Activated CD4-positive, alpha-beta T cell treated with anti-CD3 and anti-CD28 coated beads for 48 hours (primary cell): ENCODE measurements at regions not wholly inside any gene's neighbourhood (a gene's known extent, or its start where the extent isn't known, plus 50 kb on each side); places are given as distances from the start of the nearest gene placed in this dataset.
"Not testable (repeated sequence)": the region's sequence is repeated elsewhere in the genome, so short reads cannot be mapped to it uniquely, and the experiment has no call there.

Source experiments
- DNase-seq: peaks from one replicate; pipeline ENCODE4 v3.0.0-alpha.2; 2020

DNA sequence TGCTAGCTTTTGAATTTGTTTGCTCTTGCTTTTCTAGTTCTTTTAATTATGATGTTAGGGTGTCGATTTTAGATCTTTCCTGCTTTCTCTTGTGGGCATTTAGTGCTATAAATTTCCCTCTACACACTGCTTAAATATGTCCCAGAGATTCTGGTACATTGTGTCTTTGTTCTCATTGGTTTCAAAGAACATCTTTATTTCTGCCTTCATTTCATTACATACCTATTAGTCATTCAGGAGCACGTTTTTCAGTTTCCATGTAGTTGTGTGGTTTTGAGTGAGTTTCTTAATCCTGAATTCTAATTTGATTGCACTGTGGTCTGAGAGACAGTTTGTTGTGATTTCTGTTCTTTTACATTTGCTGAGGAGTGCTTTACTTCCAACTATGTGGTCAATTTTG lies 51.2 kb upstream of the MB21D2 start:
- DNase-seq = not testable (repeated sequence)

DNA sequence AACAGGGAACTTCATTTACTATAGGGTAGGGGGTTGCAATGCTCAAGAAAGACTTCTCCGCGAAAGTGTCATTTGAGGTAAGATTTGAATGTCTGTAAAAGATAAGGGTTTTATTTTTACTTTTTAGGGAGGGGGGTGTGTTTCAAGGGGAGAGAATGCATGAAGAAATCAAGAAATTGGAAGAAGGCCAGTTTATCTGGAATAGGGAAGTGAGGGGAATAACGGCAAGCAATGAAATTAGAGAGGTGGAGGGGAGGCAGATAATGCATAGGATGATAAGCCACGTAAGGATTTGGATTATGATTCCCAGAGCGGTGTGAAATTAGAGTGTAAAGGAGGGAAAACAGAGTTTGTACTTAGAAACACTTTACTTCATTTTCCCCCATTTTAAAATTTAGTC lies 63.0 kb upstream of the MB21D2 start:
- no peak for DNase-seq

DNA sequence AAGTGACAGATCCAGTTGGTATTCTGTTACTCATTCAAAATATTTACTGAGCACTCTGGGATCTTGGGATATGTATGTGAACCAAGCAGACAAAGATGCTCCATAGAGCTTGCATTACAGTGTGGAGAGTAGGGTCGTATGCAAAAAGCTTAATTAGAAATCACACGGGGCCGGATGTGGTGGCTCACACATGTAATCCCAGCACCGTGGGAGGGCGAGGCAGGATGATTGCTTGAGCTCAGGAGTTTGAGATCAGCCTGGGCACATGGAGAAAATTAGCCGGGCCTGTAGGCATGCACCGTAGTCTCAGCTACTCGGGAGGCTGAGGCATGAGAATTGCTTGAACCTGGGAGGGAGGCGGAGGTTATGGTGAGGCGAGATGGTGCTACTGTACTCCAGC lies 68.7 kb upstream of the MB21D2 start:
- DNase-seq = no peak

DNA sequence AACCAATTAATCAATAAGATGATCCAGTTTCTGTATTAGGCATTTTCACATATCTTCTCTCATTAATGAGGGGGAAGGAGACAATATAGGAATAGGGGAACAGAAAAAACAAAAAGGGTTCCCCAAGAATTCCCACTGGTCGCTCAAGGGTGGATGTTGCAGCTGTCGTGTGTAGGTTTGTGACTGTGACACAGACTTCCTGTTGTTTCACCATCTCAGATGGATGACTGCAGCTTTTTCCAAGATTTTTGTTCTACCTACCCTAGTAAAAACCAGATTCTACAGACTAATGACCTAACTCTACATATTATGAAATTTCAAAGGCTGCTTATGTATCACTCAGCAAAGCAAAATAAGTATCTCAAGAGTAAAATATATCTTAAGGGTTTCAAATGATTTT lies 73.7 kb upstream of the MB21D2 start:
- DNase-seq = no peak

DNA sequence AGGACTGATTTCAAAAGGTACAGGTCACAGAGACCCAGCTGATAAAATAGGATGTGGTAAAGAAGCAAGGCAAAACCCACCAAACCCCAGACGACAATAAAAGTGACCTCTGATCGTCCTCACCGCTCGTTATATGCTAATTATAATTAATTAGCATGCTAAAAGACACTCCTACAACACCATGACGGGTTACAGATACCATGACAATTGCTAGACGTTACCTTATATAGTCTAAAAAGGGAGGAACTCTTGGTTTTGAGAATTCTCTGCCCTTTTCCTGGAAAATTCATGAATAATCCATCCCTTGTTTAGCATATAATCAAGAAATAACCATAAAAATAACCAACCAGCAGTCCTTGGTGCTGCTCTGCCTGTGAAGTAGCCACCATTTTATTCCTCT lies 74.7 kb upstream of the MB21D2 start:
- no peak for DNase-seq

DNA sequence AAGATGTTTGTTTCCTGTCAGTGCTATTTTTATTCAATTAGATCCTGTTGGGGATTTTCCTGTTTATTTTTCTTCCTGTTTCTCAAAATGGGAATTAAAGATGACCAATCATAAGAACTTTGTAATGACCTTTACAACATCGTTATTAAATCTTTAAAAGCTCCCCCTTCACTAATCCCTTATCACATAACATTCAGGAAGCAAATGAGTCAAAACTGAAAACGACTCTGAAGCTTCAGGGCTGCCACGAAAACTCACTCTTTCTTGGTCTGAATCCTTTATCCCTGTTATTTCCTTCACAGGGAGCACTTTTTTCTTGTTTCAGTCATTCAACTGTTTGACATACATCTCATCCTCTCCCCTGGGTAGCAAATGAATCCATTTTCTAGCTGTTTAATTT lies 75.8 kb upstream of the MB21D2 start:
- DNase-seq = no peak

DNA sequence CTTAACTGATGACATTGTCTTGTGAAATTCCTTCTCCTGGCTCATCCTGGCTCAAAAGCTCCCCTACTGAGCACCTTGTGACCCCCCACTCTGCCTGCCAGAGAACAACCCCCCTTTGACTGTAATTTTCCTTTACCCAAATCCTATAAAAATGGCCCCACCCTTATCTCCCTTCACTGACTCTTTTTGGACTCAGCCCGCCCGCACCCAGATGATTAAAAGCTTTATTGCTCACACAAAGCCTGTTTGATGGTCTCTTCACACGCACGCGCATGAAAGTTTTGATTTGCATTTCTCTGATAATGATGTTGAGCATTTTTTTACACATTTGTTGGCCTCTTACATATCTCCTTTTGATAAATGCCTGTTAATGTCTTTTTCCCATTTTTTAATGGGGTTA lies 83.5 kb upstream of the MB21D2 start:
- not testable (repeated sequence) for DNase-seq

DNA sequence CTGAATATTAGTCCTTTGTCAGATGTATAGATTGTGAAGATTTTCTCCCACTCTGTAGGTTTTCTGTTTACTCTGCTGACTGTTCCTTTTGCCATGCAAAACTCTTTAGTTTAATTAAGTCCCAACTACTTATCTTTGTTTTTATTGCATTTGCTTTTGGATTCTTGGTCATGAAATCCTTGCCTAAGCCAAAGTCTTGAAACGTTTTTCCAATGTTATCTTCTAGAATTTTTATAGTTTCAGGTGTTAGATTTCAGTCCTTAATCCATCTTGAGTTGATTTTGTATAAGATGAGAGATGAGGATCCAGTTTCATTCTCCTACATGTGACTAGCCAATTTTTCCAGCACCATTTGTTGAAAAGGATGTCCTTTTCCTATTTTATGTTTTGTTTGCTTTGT lies 86.0 kb upstream of the MB21D2 start:
- DNase-seq = not testable (repeated sequence)

DNA sequence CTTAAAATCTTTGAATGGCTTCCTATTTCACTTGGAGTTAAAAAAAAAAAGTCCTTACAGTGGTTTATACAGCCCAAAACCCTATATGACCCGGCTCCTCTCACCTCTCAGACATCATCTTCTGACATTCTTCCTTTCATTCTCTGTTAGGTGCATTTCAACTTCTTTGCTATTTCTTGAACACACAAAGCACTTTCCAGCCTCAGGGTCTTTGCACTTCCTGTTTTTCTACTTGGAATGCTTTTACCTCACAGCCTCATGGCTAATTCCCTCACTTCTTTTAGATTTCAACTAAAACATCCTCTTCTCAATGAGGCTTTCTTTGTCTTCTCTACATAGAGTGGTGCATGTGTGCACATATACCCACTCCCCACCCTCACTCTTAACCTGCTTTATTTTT lies 91.0 kb upstream of the MB21D2 start:
- DNase-seq = no peak

DNA sequence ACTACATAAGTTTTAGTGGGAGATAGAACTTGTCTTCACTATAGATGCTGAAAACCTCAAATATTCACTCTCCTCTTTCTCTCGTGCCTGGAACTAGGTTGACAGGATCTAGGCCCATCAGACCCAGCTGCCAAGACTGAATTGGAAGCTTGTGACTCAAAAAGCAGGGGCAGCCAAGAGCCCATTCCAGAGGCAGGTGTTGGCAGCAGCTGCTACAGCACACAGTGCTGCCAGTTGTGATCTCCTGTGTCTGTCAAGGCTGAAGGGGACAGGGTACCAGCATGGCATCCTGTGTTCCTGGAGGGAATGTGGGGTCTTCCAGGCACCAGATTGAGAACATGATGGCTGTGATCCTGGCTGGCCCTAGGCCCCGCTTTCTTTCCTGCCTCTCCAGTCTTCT lies 92.5 kb upstream of the MB21D2 start:
- DNase-seq = no peak

DNA sequence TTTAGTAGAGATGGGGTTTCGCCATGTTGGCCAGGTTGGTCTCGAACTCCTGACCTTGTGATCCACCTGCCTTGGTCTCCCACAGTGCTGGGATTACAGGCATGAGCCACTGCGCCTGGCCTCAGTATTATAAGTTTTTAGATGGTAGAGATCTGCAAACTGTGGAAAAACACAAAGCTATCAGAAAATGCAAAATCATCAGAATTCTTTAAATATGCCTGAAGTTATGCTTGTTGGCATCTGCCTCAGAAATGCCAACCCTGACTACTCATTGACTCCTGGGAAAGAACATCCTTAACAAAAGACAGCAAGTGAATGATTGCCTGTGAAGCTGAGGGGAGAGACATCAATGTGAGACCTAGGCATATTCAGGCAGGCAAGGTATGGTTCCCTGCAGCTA lies 94.3 kb upstream of the MB21D2 start:
- no peak for DNase-seq

DNA sequence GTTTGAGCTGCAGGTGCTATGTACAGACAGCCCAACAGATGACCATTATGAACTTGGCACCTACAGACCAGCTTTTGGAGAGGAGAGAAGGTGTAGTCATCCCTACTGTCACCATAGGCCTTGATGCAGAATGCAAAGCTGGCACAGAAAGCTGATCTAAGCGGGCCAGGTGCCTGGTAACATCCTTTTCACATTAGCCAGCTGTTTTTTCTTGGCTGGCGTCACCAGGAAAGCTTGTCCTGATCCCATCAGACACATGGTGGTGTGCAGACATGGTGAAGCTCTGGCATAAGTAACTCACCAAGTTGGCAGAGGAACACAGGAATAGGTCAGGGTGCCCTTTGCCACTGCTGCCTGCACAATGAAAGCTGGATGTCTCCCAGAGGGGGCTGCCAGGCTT lies 97.2 kb upstream of the MB21D2 start:
- DNase-seq = no peak

DNA sequence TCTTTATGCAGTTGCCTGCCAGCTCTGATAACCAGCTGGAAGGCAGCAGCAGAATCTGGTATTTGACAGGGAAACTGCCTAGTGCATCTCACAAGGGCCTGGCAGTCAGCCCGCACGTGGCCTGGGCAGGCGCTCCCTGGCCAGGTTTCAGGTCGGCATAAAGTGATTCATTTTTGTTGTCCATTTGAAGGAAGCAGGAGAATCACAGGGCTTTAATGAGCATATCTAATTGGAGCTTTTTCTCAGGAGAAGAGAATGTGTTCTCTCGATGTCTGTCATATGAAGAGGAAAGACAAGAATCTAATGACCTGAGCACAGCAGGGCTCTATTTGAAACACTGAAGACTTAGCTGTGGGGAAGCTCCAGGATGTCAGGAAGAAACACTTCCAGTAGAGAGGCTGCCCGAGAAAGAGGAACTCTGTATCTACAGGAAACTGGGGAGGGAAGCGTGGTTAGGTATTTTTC lies 98.8 kb upstream of the MB21D2 start:
- no peak for DNase-seq

DNA sequence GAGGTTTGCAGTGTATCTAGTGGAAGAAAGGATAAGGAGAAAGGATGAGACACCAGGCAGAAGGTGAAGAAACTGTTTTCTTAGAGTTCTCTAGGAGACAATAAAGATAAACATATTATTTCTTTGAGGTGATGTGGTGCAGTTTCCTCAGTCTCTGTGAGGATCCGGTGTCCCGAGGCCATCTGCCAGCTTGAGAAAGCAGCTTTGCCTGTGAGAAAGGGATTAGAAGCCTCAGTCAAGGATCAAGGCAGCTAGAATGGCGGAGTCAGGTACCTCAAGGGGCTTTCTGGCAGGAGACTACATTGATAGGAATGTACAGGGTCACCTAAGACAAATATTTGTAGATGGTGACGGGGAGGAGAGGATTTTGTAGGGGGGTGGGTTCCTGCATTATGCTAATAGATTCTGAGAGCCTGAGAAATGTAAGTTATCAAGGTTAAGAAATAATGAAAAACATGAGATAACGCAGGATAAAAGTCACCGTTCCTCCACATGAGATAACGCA lies 103.9 kb upstream of the MB21D2 start:
- no peak for DNase-seq

DNA sequence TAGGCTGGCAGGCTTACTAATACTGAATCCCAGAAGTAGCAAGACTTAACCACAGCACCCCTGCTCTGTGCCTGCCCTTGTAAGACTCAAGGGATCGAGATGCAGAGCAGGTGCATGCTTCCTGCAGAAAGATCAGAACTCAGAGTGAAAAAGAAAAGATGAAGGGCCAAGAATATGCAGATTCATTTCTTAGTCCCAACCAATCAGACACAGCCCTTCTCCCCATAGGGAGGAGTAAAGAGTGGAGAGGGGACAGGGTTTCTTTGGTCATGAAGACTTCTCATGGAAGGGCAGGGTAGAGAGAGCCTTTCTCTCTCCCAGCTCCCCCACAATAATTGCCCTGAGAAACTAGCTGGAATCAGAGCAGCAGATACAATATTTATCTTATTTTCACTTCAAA lies 105.6 kb upstream of the MB21D2 start:
- no peak for DNase-seq

DNA sequence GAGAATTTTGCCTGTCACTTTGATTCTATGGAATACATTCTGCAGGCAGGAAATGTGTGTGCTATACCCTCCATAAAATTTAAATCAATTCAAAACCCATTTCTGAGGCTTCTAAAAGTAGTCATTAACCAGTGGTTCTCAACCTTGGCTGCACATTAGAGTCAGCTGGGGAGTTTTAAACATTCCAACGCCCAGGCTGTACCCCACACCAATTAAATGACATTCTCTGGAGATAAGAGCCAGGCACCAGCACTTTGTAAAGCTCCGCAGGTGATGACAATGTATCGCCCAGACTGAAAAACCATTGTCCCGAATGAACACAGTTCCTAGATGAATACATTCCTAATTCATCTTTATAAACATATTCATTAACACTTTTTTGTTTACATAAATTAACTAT lies 110.6 kb upstream of the MB21D2 start:
- no peak for DNase-seq

DNA sequence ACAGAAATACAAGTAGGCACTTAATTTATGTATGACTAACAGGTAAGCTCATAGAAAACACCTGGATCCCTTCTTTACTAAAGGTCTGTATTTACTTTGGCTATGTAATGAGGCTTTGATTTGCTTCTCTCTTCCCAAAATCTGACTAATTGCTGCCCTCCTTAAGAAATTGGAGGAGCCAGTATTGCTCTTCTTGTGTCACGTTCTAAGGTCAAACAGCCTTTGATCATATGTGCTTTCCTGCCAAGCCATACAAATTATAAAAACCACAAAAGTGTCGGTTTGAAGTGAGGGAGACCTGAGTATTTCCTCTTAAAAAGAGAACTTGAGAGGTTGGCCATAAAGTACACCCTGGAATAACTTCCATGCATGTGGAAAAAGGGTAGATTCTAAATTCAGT lies 112.1 kb upstream of the MB21D2 start:
- DNase-seq = no peak

DNA sequence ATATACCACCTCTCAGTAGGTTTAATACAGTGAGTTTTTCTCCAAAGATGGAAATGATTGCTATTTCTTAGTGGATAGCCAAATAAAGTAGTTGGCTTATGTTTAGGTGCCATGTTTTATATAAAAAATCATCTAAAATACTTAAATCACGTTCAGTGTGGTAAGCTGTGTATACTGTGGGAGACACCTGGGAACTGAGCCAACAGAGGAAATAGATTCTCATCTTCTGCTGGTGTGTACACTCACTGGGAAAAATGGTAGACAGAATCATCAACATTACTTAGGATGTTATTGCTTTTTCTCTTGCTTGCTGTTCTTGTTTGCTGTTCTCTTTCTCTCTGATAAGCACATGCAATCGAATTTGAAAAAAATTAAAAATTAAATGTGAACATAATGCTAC lies 112.6 kb upstream of the MB21D2 start:
- DNase-seq = no peak

DNA sequence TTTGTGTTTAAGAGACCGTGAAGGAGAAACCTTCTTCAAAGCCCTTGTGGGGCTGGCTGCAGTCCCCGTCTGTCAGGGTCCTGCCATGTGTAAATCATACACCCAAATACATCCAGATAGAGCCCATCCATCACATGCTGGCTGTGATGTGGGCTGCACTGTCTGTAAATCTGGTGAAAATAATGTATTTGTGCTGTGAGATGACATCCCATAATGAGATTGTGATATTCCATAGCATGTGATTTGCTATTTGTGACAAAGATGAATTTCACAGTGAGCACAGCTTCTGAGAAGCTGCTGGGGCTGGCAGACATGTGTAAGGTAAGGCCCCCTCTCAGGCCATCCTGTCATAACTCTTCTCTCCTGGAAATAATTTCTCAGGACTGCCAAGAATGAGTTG lies 114.3 kb upstream of the MB21D2 start:
- DNase-seq = no peak

DNA sequence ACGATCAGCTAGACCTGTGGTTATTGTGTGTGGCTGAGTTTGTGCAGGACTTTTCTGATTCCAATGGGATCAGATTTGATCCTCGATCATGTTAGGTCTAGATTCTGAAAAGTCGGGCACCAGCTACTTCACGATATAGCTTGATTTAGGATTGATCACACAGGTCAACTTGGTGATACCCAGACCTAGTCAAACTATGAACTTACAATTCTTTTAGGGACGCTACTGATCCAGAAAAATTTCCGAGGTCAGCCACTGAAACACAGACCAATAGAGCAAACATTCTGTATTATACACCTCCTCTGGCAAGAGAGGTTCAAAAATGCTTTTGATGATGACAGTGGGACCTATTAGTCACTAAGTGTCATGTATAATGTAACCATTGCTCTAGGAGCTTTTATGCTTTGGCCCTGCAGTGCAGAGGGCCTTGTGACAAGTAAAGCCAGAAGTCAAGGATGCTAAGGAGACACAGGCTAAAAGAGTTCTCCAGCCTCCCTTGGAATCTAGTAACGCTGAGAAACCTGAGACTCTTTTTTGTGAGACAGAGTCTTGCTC lies 115.6 kb upstream of the MB21D2 start:
- no peak for DNase-seq

DNA sequence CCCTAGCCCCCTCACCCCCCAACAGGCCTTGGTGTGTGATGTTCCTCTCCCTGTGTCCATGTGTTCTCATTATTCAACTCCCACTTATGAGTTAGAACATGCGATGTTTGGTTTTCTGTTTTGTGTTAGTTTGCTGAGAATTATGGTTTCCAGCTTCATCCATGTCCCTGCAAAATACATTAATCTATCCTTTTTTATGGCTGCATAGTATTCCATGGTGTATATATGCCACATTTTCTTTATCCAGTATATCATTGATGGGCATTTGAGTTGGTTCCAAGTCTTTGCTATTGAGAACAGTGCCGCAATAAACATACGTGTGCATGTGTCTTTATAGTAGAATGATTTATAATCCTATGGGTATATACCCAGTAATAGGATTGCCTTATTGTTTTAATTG lies 120.2 kb upstream of the MB21D2 start:
- DNase-seq = not testable (repeated sequence)

DNA sequence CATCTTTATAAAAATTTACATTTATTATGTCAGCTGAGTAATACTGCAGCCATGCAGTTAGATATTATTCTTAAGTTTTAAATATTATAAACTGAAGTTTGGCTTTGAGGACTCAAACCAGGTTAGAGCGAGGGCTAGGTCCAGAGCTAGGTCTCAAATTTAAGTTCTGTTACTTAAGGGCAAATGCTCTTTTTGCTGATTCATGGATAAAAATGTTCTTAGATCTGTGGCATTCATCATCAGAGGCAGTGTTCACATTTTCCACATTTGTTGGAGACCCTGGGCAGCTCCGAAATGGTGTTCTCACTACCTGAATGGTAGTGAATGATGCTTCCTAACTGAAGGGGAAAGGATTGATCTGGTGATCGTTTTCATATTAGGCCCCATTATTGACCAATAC lies 121.4 kb upstream of the MB21D2 start:
- DNase-seq = no peak

DNA sequence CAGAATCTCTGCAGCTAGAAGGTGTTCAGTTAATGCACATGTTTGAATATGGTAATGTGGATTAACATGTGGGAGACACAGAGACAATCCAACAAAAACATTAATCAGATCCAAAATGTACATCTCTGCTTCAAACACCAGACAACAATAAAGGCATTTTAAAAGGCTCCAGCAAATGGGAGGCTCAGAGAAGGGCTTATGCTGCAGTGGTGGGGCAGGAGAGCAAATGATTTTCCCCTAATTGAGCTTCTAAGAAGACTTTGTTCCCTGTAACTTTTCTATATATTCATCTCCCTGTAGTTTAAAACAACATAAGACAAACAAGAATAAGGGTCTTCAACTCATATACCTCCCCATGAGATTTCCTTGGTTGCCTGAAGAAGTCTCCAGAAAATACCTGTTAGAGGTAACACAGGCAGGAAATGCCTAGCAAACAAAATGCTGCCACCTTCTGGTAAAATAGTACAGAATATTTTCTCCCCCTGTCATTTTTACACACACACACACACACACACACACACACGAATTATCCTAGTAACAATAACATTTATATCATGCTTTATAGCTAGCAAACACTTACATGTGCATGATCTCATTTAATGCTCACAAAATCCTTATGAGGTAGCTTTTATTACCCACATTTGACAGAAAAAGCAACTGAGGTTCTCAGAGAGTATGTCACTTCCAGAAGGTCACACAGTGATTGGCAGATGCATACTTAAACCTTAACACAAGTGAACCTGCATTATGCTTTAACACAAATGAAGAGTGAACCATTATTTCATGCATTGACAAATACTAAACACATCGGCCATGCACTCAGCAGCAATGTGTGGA lies 123.4 kb upstream of the MB21D2 start:
- DNase-seq = no peak

DNA sequence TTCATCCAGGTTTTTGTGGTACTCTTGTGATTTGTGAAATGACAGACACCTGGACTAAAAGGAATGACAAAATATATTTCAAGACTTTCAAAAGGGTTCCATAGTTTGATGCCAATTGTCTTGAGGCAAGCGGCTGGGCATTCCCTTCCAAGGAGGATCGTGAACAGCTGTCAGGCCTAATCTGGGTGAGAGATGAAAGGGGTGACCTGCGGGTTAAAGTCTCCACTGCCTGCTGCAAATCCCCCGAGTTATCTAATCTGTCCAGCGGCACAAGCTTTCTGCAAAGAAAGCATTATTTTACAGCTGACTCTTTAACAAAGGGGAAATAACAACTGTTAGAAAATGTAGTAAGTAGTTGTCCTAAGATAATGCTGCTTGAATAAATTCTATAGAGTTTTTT lies 128.7 kb upstream of the MB21D2 start:
- DNase-seq = no peak

DNA sequence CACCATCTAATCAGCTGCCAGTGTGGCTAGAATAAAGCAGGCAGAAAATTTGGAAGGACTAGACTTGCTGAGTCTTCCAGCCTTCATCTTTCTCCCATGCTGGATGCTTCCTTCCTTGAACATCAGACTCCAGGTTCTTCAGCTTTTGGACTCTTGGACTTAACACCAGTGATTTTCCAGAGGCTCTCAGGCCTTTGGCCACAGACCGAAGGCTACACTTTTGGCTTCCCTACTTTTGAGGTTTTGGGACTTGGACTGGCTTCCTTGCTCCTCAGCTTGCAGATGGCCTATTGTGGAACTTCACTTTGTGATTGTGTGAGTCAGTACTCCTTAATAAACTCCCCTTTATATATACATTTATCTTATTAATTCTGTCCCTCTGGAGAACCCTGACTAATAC lies 129.8 kb upstream of the MB21D2 start:
- not testable (repeated sequence) for DNase-seq
